ENCODE measurements at regions not wholly inside any gene's neighbourhood (a gene's known extent, or its start where the extent isn't known, plus 50 kb on each side); places are given as distances from the start of the nearest gene placed in this dataset.

DNA sequence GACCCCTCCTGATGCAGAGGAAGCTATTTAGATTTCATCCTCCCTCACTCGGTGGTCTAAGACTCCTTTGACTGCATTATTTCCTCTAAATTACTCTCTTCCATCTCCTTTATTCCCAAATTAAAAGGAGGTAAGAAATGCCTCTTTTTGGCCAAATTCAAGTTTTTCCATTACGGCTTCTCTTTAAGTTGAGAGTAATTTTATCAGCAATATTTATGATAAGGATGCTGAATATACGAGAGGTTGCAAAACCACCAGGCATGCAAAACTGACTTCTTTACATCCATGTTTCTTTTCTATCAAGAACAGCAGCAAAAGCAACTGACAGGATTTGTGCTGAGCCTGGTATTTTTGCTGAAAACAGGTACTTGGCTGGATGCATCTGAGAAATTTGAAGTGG, 262.0 kb upstream of the RARB start (continued):
- TF ChIP-seq, protein P1, sequence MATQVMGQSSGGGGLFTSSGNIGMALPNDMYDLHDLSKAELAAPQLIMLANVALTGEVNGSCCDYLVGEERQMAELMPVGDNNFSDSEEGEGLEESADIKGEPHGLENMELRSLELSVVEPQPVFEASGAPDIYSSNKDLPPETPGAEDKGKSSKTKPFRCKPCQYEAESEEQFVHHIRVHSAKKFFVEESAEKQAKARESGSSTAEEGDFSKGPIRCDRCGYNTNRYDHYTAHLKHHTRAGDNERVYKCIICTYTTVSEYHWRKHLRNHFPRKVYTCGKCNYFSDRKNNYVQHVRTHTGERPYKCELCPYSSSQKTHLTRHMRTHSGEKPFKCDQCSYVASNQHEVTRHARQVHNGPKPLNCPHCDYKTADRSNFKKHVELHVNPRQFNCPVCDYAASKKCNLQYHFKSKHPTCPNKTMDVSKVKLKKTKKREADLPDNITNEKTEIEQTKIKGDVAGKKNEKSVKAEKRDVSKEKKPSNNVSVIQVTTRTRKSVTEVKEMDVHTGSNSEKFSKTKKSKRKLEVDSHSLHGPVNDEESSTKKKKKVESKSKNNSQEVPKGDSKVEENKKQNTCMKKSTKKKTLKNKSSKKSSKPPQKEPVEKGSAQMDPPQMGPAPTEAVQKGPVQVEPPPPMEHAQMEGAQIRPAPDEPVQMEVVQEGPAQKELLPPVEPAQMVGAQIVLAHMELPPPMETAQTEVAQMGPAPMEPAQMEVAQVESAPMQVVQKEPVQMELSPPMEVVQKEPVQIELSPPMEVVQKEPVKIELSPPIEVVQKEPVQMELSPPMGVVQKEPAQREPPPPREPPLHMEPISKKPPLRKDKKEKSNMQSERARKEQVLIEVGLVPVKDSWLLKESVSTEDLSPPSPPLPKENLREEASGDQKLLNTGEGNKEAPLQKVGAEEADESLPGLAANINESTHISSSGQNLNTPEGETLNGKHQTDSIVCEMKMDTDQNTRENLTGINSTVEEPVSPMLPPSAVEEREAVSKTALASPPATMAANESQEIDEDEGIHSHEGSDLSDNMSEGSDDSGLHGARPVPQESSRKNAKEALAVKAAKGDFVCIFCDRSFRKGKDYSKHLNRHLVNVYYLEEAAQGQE (IDR thresholded peaks at IDR 0.05; ENCODE audit: unreplicated experiment), result no peak
- TF ChIP-seq, protein P2, sequence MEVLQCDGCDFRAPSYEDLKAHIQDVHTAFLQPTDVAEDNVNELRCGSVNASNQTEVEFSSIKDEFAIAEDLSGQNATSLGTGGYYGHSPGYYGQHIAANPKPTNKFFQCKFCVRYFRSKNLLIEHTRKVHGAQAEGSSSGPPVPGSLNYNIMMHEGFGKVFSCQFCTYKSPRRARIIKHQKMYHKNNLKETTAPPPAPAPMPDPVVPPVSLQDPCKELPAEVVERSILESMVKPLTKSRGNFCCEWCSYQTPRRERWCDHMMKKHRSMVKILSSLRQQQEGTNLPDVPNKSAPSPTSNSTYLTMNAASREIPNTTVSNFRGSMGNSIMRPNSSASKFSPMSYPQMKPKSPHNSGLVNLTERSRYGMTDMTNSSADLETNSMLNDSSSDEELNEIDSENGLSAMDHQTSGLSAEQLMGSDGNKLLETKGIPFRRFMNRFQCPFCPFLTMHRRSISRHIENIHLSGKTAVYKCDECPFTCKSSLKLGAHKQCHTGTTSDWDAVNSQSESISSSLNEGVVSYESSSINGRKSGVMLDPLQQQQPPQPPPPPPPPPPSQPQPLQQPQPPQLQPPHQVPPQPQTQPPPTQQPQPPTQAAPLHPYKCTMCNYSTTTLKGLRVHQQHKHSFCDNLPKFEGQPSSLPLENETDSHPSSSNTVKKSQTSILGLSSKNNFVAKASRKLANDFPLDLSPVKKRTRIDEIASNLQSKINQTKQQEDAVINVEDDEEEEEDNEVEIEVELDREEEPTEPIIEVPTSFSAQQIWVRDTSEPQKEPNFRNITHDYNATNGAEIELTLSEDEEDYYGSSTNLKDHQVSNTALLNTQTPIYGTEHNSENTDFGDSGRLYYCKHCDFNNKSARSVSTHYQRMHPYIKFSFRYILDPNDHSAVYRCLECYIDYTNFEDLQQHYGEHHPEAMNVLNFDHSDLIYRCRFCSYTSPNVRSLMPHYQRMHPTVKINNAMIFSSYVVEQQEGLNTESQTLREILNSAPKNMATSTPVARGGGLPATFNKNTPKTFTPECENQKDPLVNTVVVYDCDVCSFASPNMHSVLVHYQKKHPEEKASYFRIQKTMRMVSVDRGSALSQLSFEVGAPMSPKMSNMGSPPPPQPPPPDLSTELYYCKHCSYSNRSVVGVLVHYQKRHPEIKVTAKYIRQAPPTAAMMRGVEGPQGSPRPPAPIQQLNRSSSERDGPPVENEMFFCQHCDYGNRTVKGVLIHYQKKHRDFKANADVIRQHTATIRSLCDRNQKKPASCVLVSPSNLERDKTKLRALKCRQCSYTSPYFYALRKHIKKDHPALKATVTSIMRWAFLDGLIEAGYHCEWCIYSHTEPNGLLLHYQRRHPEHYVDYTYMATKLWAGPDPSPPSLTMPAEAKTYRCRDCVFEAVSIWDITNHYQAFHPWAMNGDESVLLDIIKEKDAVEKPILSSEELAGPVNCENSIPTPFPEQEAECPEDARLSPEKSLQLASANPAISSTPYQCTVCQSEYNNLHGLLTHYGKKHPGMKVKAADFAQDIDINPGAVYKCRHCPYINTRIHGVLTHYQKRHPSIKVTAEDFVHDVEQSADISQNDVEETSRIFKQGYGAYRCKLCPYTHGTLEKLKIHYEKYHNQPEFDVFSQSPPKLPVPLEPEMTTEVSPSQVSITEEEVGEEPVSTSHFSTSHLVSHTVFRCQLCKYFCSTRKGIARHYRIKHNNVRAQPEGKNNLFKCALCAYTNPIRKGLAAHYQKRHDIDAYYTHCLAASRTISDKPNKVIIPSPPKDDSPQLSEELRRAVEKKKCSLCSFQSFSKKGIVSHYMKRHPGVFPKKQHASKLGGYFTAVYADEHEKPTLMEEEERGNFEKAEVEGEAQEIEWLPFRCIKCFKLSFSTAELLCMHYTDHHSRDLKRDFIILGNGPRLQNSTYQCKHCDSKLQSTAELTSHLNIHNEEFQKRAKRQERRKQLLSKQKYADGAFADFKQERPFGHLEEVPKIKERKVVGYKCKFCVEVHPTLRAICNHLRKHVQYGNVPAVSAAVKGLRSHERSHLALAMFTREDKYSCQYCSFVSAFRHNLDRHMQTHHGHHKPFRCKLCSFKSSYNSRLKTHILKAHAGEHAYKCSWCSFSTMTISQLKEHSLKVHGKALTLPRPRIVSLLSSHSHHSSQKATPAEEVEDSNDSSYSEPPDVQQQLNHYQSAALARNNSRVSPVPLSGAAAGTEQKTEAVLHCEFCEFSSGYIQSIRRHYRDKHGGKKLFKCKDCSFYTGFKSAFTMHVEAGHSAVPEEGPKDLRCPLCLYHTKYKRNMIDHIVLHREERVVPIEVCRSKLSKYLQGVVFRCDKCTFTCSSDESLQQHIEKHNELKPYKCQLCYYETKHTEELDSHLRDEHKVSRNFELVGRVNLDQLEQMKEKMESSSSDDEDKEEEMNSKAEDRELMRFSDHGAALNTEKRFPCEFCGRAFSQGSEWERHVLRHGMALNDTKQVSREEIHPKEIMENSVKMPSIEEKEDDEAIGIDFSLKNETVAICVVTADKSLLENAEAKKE (CRISPR knock-in tag; IDR thresholded peaks at IDR 0.05), result no peak
- TF ChIP-seq CREB1 (CRISPR knock-in tag; IDR thresholded peaks at IDR 0.05; ENCODE audit: low read depth), result no peak

DNA sequence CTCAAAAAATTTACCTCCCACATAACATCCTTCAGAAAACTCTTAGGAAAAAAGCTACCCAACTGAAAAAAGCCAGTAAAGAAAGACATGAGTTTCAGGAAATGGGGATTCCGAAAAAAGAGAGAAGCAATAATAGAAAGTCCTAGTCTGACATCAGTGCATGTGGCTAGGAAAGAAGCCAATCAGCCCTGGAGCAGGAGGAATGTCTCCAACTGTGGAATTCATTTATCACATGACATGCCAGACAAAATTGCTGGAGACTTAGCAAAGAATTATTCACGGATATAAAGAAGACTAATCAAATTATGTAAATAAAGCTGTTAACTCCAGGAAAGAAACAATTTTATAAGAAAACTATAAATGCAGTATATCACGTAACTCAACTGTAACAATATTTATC, 258.9 kb upstream of the RARB start:
- Histone ChIP-seq H3K36me3 (ENCODE audit: insufficient read depth) (no peaks in the 10 kb centered on the region), H2AFZ (no peak overlapping the region), H3K27ac (ENCODE audit: low read depth) (no peak overlapping the region), H3K4me1 (ENCODE audit: insufficient read depth) (peaks cover 16% of the 10 kb centered on the region), H3K27me3 (ENCODE audit: insufficient read depth) (no peaks in the 10 kb centered on the region), H3K4me2 (no peak overlapping the region), H4K20me1 (replicated peaks; ENCODE audit: insufficient read depth) (no peaks in the 10 kb centered on the region), H3K79me2 (replicated peaks; ENCODE audit: insufficient read depth) (no peaks in the 10 kb centered on the region), H3K4me3 (no peak overlapping the region), H3F3A (replicated peaks; ENCODE audit: low read depth) (no peaks in the 10 kb centered on the region), H3K9me2 (ENCODE audit: insufficient read depth) (peaks cover 5% of the 10 kb centered on the region; the same call in 1 of the 2 replicates)
- Mint-ChIP-seq H3K27ac (no peak overlapping the region), H3K4me3 (no peak overlapping the region), H3K4me1 (peaks cover 26% of the 10 kb centered on the region), H3K36me3 (ENCODE audit: low read depth) (peaks cover 5% of the 10 kb centered on the region; the same call in 2 of the 3 replicates), H3K27me3 (ENCODE audit: insufficient read depth, low read depth, poor library complexity) (no peaks in the 10 kb centered on the region), H3K9me3 (peaks cover 10% of the 10 kb centered on the region)
- ATAC-seq, result no peak
- no peak for DNase-seq (ENCODE audit: low spot score)
- TF ChIP-seq ZNF331 (CRISPR knock-in tag; IDR thresholded peaks at IDR 0.05; ENCODE audit: low read depth) (no peak), POLR2AphosphoS5 (IDR thresholded peaks at IDR 0.05; ENCODE audit: low read depth) (no peak), ZNF114 (CRISPR knock-in tag; IDR thresholded peaks at IDR 0.05) (no peak), NANOG (IDR thresholded peaks at IDR 0.05; ENCODE audit: borderline replicate concordance) (no peak), STAT1 (IDR thresholded peaks at IDR 0.05; ENCODE audit: unreplicated experiment) (no peak)
- TF ChIP-seq, protein P3, sequence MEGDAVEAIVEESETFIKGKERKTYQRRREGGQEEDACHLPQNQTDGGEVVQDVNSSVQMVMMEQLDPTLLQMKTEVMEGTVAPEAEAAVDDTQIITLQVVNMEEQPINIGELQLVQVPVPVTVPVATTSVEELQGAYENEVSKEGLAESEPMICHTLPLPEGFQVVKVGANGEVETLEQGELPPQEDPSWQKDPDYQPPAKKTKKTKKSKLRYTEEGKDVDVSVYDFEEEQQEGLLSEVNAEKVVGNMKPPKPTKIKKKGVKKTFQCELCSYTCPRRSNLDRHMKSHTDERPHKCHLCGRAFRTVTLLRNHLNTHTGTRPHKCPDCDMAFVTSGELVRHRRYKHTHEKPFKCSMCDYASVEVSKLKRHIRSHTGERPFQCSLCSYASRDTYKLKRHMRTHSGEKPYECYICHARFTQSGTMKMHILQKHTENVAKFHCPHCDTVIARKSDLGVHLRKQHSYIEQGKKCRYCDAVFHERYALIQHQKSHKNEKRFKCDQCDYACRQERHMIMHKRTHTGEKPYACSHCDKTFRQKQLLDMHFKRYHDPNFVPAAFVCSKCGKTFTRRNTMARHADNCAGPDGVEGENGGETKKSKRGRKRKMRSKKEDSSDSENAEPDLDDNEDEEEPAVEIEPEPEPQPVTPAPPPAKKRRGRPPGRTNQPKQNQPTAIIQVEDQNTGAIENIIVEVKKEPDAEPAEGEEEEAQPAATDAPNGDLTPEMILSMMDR (conservative IDR thresholded peaks at IDR 0.05; ENCODE audit: low read depth in 2 of 2), result no peak
